GM21717 (cell line): ENCODE measurements at regions not wholly inside any gene's neighbourhood (a gene's known extent, or its start where the extent isn't known, plus 50 kb on each side); places are given as distances from the start of the nearest gene placed in this dataset.

Experiments
- ATAC-seq: cut with Tn5 transposase; IDR thresholded peaks from one replicate; pipeline ENCODE4 v1.9.1; 2021; ENCODE audit warnings: mild to moderate bottlenecking, moderate library complexity; ENCODE audit not compliant: unreplicated experiment

DNA sequence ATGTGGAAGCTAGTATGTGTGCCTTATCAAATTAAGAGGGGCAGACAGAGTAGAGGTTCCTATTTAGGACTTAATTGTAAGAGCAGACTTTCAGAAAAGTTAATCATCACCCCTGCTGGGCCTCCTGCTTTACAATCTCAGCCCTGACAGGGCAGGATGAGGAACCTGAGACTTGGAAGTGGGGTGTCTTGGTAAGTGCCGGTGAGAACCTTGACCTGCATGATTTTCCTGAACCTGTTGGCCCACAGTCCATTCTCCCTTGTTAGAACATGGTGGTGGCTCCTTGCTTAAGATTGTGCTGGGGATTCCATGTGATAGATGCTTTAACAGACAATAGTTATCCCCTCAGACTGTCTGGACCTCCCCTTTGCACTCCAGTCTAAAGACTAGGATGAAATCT is 141.7 kb upstream of the TMEM72 start:
- no peak for ATAC-seq

DNA sequence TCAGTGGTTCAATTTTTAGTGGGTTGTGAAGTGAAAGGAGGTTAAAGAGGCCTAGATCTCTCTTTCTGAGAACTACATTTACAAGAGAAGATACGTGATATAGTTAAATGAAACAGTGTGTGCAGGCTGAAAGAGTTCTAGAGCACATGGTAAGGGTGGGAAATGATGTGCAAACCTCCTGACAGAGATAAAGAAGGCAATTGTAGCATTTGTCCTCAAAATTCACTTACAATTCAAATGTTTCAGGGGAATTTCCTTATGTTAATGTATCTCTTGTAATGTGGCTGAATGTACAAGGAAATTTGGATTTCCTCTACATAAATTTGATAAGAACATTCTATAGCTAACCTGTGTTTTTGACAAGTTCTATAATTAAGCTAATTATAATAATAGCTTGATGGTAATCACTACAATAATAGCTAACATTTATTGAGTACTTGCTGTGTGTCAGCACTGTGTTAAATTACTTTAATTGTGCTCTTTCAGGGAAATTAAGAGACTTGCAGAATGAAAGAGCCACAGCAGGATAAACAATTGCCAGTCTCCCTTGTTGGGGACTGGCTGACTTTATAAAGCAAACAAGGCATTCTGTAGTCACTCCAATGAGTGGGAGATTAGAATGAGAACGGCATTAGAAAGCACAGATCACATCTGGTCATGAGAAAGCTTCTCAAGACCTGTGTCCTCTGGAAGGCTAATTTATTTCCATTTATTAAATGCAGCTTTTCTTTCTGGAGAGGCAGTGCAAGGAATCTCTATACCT is 139.7 kb upstream of the TMEM72 start:
- ATAC-seq, result no peak

DNA sequence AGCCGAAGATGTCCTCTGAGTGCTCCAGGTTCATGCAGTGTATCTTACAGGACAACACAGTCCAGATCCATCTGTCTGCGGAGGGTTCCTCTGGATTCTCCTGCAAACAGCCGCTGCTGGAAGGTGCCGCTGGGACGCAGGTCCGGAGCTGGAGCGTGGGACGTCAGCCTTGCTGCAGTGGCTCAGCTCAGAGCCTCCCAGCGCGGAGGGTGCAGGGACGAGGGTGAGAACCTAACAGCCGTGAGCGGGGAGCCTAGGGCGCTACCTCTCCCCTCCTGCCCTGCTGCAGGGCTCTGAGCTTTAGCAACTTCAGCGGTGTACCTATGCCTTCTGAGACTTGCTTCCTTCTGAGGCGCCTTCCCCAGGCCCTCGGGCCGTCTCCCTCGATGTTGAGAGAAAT is 137.6 kb upstream of the TMEM72 start:
- no peak for ATAC-seq

DNA sequence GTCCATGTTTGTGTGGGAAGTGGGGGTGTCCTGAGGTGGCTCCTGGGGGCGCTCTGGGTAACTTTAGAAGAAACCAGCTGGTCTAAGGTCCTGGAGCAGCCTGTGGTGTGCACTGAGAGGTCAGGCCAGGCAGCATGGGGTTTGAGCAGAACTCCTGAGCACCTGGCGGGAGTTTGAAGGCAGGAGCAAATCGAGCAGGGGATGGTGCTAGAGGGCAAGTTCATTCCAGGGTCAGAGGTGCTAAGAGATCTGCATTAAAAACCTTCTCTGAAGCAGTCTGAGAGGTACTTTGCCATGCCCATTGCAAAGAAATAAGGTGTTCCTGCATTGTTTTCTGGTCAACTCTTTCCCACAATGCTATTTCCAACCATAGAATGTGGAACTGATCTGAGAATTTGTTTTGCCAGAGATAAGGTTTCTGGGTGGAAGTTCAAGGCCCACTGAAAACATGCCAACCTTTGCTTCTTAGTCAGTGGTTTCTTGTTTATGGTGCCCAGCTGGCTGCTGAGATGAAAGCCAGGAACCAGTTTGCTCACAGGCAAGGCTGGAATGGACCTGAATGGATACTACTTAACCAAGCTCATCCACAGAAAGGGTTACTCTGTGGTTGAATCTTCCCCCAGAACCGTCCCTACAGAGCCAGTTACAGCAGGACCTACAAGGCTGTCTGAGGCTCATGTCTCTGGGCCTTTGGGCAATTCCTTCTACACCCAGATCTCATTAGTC is 136.3 kb upstream of the TMEM72 start:
- no peak for ATAC-seq

DNA sequence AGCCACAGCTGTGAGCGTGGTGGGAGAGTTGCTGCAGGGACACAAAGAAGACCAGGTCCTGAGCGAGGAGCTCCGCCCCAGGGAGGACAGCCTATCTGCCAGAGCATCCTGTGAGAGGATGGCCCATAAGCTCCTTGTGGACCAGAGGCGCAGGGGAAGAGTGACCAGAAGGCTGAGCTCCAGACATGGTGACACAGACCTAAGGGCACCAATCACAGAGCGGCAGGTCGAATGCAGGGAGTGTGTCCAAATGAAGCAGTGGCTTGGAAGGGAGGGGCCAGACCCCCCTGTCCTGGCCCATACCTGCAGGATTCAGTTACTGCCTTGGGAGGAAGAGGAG is 135.8 kb upstream of the TMEM72 start:
- ATAC-seq, result no peak

DNA sequence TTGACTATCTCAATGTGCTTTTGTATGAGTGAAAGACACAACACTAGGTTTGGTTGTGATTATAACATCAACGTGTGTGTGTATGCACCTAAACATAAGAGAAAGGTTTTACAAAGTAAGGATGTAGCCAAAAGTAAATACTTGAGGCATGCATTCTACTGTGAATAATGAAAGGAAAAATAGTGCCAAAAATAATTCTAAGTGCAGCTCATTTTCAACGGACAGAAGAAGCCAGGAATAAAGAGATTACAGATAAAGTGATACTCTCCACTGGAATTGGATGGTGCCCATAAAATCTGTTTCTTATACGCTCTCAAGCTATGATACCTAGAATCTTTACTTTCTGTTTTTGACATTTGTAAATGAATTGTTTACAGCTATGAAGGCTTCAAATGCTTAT is 135.0 kb upstream of the TMEM72 start:
- ATAC-seq, result no peak

DNA sequence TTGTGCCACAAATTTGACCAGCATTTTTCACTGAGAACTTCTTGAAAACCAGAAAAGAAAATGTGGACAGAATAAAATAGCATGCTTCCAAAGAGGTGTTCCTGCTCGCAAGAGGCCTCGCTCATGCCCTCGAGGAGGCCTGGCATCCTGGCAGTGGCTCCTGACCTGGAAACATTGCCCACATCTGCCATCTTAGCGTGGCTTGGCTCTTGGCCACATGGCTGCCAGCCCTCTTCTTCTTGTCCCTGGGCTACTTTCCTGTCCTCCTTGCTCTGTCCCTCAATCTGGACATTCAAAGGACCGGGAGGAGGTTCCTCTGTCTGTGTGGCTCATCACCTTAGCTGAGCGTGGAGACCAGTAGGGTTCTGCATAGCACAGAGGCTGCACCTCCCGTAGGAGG is 131.6 kb upstream of the TMEM72 start:
- no peak for ATAC-seq

DNA sequence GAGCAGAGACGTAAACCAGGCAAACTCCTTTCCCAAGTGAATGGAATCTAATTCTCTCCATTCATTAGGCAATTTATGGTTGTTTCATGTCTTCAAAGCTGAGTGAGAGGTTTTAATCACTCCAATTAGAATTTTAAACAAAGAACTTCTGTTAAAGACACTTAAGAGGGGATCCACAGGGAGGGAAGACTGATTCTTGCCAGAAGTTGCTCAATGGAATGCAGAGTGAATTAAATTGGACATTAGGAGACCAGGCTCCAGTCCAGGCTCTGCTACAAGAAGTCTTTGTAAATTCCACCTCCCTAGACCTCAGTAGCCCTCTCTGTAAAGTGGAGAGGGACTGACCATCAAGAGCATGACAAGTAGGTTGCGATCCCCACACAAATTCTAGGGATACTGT is 130.7 kb upstream of the TMEM72 start:
- ATAC-seq, result no peak

DNA sequence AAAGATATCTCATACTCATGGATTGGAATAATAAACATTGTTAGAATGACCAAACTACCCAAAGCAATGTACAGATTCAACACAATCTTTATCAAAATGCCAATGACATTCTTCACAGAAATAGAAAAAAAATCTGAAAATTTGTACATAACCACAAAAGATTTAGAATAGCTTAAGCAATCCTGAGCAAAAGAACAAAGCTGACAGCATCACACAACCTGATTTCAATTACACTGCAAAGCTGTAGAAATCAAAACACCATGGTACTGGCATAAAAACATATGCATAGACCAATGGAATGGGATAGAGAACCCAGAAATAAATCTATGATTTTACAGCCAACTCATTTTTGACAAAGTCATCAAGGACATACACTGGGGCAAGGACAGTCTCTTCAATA is 130.0 kb upstream of the TMEM72 start:
- ATAC-seq, result no peak

DNA sequence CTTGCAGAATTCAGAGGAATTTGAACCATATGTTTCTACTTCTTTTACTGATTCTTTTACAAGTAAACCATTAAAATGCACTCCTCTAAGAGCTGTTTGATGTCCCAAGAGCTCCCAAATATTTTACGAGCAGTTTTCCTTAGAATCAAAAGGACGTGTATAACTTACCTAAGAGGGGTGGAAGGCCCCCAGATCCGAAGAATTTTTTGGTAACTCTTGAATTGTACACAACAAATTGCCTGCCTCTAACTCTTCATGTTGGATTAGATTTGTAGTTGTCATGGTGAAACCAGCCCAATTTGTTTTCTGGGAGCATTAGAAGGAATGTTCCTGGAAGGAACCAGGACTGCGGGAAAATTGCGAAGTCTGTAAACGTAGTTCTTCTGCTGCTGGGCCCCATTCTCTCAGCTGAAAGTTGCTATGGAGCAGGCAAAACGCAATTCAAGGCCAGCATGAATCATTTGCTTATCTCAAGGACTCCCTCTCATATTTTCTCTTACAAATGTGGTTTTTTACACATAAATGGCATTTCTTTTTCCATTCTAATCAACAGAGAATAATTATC is 124.8 kb upstream of the TMEM72 start:
- ATAC-seq, result no peak

DNA sequence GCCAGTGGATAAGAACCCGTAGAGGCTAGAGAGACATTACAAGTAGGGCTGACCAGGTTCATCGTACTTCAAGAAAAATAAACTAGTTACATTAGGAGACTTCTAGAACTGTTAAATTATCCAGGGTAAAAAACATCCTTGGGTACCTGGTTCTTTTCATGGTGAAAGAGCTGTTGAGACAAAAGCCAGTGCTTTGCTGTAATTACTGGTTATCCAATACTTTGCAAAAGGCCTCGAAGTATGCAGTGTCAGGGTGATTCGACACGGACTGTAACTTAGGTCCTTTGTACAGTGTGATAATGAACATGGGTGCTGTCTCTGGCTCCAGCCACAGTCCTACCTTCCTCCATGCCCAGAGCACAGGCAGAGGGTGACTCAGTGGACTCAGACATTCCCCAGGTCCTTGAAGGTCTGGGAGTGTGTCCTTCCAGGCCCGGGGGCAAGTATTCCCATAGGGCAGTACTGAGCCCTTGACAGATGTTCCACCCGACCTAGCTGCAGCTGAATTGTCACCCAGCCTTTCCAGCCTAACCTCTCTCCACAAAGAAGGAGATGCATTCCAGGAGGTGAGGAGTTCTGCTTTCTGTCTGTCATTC is 123.6 kb upstream of the TMEM72 start:
- no peak for ATAC-seq

DNA sequence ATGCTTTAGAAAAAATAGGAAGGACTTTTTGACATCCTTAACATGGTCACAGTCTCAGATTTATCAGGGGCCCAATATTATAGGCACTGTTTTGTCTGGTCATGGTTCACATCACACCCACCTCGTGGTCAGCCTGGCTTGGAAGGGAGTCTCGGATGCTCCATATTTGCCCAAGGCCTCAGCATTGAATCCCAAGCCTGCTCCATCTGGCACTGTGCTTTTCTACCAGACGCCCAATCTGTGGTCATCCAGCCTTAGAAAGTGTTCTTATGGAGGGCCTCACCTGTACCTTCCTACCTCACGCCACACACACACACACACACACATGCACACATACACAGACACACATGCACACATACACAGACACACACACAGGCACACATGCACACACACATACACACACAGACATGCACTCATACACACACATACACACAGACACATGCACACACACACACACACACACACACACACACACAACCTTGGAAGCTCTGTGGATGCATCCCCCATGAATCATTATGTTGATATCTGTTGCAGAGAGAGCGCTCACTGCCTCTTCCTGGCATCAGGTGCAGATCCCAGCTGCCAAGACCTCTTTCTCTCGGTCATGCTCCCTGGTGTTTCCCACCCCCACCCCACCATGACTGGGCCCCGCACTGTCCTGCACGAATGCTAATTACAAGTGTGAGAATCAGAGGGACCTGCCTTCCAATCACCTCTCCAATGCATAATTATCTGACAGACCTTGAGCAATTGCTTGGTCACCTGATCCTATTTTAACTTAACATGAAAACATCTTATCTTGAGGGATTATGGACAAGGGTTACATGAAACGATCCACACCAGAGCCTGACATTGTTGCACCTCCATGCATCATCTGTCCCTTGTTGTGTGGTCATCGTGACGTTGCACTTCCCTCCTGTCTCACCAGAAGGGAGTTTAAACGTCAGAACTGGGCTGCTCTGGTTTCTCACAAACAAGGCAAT is 122.7 kb upstream of the TMEM72 start:
- ATAC-seq, result no peak

DNA sequence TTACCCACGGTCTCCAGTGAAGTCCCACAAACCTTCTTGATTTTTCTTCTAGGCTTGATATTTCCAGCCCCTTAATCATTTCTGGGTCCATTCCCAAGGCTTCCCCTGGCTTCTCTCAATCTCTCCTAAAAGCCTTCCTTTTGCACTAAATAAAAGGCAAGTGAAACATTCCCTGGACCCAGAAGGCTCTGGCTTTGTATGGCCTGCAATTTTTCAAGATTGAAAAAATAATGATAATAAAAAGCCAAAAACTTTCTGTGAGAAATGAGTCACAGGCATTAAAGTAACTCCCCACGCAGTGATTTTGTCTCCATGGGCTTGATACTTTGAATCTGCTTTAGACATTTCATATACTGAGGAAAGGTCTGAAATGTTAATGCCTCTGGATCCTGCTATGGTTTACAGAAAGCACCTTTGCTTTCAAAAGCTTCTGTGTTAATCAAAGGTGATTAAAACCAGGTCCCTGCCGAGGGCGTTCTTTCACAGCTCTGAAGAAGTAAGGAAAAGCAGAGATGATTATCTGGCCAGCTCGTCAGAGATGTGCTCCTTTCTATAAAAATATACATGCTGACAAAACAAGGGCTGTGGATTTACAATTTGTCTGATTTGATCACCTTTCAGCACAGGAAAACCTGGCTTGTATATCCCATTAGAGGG is 118.9 kb upstream of the TMEM72 start:
- no peak for ATAC-seq

DNA sequence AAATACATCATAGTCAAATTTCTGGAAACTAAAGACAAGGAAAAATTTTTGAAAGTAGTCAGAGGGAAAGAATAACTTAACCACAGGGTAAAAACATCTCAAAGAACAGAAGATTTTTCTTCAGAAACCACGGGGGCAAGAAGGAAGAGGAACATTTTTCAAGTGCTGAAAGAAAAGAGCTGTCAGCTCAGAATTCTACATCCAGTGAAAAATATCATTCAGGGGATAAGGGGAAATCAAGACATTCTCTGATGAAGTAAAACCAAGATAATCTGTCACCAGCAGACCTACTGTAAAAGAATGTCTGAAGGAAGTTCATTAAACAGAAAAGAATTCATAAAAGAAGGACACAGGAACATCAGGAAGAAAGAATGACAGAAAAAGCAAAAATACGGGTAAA is 111.2 kb upstream of the TMEM72 start:
- no peak for ATAC-seq

DNA sequence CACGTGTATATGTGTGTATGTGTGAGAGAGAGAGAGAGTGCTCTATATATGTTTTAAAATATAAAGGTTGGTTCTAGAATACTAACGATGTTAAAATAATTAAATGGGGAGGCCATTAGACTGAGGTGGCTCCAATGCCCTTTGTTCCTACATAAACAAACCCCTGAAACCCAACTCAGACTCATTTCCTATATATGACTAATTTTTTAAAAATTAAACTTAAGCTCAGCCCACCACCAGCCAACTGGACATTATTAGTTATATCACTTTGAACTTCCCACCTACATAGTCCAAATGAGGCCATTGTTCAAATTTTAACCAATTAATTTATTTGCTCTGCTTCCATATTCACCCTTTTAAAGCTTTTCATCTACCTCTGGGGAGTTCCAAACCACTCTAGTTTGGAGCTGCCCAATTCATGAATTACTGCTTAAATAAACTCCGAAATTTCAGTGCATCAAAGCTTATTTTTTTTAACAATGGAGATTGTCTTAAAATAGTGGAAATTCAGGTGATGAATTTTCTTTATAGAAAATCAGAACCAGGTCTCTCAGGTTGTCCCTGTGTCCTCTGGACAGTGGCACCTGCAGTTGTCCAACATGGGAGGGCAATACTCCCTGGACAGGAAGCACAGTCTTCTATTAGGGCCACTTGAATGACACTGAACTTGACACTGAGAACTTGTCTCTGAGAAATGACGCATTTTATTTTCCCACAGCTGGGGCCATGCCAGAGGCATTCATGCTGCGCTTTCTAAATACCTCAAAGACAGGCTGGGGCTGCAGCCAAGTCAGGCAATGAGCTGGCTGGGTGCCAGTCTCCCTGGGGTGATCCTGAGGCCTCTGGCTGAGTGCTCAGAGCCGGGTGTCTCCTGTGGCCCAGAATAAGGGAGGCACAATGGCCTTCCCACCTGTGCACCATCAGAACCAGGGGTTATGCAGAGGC is 109.5 kb upstream of the TMEM72 start:
- ATAC-seq, result no peak

DNA sequence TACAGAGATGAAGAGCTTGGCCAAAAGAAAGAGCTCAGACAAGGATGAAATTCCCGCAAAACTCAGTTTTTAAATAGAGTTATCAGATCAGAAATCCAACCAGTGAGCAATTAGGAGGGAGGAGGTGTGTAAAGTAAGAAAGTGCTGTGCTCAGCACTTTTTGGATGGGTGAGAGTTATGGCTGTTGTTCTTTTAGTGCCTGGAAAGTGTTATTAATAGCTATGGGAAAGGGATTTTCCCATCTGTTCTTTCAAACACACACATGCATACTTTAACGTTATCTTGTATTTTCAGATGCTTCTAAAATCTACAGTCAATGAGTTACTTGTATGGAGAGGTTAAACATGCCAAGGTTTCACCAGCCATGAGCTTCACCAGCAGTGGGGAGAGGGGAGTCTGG is 107.3 kb upstream of the TMEM72 start:
- ATAC-seq, result no peak

DNA sequence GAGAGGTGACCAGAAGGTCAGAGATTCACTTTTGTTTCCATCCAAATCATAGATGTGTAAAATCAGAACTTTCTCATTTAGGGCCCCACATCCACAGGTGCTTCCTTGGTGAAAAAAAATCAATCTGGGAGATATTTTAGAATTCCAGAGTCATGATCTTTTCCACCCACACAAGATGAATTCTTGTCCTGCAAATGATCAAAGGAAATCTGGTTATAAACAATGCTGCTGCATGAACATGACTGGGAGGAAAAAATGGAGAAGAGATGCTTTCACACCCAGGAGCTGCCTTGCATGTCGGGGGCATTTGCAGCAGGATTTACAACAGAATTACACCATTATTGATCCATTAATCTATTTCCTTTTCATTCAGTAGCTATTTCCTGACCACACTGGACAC is 106.5 kb upstream of the TMEM72 start:
- no peak for ATAC-seq

DNA sequence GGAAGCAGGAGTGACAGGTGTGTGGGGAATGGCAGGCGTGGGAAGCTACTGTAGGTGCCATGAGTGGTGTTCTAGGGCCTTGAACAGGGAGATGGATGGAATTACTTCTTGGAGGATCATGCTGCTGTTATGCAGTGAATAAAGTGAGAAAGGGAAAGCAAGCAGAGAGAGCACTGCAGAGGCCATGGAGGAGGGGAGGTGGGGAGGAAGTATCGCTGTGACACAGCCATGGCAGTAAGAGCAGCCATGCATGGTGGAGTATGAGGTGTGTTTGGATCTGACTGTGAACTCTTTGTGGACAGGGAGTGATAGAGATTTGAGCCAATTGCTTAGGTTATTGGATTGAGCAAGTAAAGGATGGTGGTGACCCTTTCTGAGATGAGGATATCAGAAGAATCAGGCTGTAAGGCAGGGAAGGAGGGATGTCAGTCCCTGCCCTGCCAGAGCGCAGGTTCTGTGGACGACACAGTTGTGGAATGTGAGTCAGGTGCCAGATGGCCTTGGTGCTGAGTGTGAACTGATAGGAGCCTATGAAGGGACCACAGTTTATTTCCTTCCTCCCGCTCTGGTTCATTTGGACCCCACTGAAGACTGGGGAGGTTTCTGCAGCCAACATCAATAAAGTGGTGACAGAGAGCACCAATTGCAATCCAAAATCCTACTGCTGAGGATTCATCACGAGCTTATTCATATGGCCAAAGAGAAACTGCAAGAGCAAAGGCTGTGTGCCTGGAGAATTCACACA is 105.5 kb upstream of the TMEM72 start:
- ATAC-seq, result no peak

DNA sequence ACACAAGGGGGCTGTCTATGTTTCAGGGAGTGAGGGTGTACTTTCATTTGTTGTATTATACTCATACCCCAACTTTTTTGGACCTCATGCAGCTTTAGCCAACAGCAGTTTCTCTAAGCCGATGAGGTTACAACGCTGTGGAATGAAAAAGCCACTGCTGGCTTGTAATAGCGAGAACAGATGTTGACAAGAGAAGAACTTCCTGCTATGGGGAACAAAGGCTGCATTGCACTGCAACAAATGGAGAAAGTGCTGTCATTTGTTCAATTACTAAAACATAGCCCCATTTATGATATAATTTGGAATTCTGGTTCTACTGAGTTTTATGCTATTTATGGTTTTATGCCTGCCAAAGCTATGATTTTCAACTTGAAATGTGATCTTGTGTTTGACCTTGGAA is 104.2 kb upstream of the TMEM72 start:
- ATAC-seq, result no peak
